ENCODE measurements at regions not wholly inside any gene's neighbourhood (a gene's known extent, or its start where the extent isn't known, plus 50 kb on each side); places are given as distances from the start of the nearest gene placed in this dataset.
A peak's percentile ranks its signal among the peaks of the same experiment; 100 is the strongest.

DNA sequence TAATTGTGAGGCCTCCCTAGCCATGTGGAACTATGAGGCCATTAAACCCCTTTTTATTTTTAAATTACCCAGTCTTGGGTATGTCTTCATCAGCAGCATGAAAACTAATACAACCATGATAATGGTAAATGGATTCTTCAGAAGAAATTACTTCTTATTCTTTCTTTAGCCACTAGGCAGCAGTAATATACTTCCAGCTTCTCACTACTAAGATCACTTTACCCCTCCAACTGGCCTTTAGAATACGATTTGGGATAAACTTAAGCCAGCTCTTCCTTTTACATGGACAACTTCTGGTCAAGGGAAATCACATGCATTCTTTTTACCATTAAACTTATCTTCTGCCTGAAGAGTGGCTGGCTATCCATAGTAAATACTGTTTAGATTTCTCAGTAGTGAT, 355.4 kb downstream of the MAN2A1 start:
- no peak overlapping the region for H3K4me3 ChIP-seq (ENCODE audit: low read length)
- TF ChIP-seq, protein P1, sequence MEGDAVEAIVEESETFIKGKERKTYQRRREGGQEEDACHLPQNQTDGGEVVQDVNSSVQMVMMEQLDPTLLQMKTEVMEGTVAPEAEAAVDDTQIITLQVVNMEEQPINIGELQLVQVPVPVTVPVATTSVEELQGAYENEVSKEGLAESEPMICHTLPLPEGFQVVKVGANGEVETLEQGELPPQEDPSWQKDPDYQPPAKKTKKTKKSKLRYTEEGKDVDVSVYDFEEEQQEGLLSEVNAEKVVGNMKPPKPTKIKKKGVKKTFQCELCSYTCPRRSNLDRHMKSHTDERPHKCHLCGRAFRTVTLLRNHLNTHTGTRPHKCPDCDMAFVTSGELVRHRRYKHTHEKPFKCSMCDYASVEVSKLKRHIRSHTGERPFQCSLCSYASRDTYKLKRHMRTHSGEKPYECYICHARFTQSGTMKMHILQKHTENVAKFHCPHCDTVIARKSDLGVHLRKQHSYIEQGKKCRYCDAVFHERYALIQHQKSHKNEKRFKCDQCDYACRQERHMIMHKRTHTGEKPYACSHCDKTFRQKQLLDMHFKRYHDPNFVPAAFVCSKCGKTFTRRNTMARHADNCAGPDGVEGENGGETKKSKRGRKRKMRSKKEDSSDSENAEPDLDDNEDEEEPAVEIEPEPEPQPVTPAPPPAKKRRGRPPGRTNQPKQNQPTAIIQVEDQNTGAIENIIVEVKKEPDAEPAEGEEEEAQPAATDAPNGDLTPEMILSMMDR (IDR thresholded peaks at IDR 0.05; ENCODE audit: insufficient read depth, low read depth, low read length, missing control alignments) = peak; percentile 50
- DNase-seq (ENCODE audit: low read depth) = peak; percentile 26

DNA sequence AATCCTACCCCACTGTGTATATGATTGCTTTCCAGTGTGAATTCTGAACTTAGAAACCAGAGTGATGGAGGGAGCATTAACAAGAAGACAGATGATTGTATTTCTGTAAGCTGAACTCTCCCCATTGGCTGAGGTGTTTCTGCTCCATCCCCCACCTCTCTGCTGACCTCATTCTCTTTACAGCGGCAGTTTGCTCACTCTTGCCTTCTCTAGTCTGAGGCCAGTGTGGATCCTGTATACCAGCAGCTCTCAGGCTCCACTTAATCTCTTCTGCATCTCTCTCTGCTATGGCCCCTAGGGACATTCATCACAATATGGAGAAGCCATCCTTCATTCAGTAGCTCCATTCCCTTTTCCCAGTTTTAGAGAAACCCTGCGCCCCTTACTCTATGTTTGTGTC, 358.8 kb downstream of the MAN2A1 start:
- TF ChIP-seq, protein P1 (IDR thresholded peaks at IDR 0.05; ENCODE audit: insufficient read depth, low read depth, low read length, missing control alignments) = no peak
- H3K4me3 ChIP-seq (ENCODE audit: low read length) = no peak overlapping the region
- DNase-seq (ENCODE audit: low read depth) = no peak

DNA sequence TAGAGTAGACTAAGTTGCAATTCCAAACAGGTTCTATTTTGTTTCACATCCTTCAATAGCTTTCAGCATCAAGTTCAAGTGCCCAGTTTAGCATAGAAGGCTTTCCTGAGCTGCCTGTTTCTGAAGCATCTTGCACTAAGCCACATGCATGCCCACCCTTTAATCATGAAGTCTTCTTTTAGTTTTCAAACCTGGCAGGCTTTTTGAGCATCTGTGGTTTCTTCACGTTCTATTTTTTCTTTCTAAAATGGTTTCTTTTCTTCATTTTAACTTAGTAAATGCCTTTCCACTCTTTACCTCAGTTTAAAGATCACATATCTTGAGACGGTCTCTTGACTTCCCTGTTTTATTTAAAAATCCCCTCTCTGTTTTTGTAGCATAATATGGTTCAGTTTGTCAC, 360.1 kb downstream of the MAN2A1 start:
- TF ChIP-seq, protein P1 (IDR thresholded peaks at IDR 0.05; ENCODE audit: insufficient read depth, low read depth, low read length, missing control alignments) = no peak
- no peak overlapping the region for H3K4me3 ChIP-seq (ENCODE audit: low read length)
- no peak for DNase-seq (ENCODE audit: low read depth)

DNA sequence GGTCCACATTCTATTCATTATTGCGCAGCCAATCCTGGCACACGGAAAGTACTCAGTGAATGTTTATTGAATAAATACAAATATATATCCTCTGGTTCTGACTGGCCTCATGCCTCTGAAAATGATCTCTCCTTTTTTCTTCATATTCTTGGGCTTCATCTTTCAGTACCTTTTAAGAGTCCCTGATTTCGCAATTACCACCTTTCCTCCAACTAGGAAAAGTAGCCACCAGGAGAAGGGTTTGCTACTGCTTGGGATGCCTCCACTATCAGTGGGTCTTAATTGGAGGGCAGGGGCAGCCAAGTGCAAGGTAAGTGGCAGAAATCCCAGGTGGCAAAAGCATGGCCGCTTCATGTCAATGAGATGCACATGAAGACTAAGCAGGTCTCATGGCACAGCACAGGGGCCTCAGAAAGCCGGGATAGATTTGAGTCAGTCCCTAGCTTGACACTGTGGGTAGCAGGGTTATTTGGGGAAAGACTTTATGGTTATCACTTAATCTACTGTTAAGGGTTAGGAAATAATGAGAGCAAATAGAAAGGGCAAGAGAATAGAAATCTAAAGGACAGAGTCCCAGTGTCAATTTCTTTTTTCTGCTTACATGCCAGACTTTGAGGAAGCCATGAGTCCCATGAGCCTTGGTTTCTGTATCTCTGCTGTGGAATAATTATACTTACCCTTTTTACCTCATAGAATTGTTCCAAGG, 361.1 kb downstream of the MAN2A1 start:
- TF ChIP-seq, protein P1 (IDR thresholded peaks at IDR 0.05; ENCODE audit: insufficient read depth, low read depth, low read length, missing control alignments) = no peak
- DNase-seq (ENCODE audit: low read depth) = no peak
- H3K4me3 ChIP-seq (ENCODE audit: low read length) = no peak overlapping the region

DNA sequence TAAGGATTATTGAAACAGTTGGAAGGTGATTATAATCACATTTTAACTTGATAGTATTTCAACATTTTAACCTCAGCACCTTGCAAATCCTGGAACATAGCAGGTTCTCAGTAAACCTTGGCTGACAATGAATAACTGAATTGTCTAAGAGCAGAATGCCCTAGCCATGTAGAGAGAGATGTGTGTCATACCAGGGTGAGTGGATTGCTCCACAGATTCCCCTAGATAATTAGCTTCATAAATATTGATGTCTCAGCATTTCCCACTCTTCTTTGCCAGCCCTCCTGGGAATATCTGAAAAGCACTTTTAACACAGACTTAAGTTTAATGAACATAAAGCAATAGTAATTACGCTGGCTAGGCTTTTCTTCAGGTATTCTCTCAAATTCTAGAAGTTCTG, 363.5 kb downstream of the MAN2A1 start:
- TF ChIP-seq, protein P1 (IDR thresholded peaks at IDR 0.05; ENCODE audit: insufficient read depth, low read depth, low read length, missing control alignments) = no peak
- DNase-seq (ENCODE audit: low read depth) = no peak
- no peak overlapping the region for H3K4me3 ChIP-seq (ENCODE audit: low read length)

DNA sequence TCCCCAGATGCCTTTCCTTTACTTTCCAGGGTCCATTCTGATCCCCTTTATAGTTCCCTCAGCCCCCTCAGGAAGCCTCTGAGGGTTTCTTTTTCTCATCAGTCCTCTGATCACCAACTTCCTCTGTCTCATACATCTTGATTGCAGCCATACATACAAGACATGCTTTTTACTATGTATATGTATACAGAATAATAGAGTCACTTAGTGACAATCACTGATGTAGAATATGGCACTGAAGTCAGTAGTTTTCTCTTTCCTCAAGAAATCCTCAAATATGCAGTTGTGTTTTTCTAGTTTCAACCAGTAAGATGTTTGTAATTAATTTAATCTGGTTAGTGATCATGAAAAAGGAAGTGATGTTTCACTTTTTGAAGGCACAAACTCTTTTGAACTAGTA, 364.1 kb downstream of the MAN2A1 start:
- no peak for DNase-seq (ENCODE audit: low read depth)
- TF ChIP-seq, protein P1 (IDR thresholded peaks at IDR 0.05; ENCODE audit: insufficient read depth, low read depth, low read length, missing control alignments) = no peak
- H3K4me3 ChIP-seq (ENCODE audit: low read length) = no peak overlapping the region

DNA sequence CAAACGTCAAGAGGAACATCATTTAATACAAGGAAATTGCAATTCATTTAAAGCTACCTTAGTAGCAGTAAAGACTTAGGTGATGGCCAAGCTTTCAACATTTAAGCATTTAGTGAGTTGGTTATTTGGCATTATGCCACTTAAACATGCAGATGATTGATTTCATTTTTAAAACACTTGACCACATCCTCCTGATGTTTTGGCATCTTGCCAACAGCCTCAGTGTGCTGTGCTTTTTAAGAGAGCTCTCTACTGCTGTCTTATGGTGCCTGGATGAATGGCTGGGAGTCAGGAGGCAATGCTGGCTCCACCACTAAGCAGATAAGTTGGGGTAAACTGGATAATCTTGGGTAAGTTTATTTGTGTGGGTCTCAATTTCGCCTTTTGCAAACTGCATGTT, 364.5 kb downstream of the MAN2A1 start:
- no peak overlapping the region for H3K4me3 ChIP-seq (ENCODE audit: low read length)
- peak; percentile 88 for DNase-seq (ENCODE audit: low read depth)
- TF ChIP-seq, protein P1 (IDR thresholded peaks at IDR 0.05; ENCODE audit: insufficient read depth, low read depth, low read length, missing control alignments) = peak; percentile 41

All from epithelial cell of esophagus (primary cell).